HG03521 (cell line): ENCODE measurements at regions not wholly inside any gene's neighbourhood (a gene's known extent, or its start where the extent isn't known, plus 50 kb on each side); places are given as distances from the start of the nearest gene placed in this dataset.

Experiments
- ATAC-seq: cut with Tn5 transposase; IDR thresholded peaks from one replicate; pipeline ENCODE4 v1.9.1; 2021; ENCODE audit warnings: mild to moderate bottlenecking, moderate library complexity; ENCODE audit not compliant: unreplicated experiment

DNA sequence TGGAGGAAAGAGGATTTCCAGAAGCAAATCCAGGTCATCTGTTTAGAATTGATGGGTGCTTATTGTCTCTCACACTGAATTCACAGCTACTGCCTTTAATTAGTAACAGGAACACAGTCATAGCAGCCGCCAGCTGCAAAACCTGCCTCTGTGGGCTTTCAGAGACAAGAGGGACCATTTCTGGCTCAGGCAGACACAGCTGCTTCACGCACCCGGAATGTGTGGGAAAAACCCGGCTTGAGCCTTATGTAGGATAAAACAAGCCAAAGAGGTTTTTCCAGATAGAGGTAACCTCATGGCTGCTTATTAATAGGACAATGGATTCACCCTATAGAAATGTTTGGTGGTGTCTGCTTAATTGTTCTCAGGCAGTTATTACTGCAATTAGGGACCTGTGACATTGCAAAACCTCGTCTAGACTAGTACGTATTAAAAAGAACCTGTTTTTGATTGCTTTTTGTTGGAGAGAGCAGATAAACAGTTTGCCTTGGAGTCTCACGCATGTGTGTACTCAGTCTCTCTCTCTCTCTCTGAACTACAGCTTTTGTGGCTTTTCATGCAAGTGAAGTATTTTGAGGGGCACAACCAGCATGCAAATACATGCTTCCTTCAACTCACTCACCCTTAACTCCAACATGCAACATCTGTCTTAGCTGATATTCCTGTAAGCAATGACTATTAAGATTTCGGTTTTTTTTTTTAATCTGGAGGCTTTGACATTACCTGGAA, 302.7 kb downstream of the PLK2 start:
- no peak for ATAC-seq

DNA sequence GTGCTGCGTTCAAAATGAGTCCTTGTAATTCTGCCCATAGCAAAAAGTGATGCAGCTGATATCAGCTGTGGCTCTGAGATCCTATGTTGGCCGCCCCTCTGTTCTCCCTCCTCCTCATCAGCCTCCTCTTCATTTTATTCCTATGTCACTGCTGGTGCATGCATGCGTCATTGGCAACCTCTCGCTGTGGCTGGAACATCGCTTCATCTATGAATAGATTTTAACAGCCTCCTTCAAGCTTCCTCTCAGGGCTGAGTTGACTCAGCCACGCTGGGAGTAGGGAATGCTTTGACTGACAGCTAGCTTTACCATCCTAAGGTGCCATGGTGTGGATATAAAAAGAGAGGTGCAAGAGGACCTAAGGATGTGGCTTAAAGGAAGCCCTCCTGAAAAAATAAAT, 303.5 kb downstream of the PLK2 start:
- ATAC-seq: no peak

DNA sequence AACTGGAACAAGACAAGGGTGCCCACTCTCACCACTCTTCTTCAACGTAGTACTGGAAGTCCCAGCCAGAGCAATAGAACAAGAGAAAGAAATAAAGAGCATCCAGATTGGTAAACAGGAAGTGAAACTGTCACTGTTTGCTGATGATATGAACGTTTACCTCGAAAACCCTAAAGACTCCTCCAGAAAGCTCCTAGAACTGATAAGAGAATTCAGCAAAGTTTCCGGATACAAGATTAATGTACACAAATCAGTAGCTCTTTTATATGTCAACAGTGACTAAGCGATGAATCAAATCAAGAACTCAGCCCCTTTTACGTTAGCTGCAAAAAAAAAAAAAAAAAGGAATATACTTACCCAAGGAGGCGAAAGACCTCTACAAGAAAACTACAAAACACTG, 306.6 kb downstream of the PLK2 start:
- no peak for ATAC-seq

DNA sequence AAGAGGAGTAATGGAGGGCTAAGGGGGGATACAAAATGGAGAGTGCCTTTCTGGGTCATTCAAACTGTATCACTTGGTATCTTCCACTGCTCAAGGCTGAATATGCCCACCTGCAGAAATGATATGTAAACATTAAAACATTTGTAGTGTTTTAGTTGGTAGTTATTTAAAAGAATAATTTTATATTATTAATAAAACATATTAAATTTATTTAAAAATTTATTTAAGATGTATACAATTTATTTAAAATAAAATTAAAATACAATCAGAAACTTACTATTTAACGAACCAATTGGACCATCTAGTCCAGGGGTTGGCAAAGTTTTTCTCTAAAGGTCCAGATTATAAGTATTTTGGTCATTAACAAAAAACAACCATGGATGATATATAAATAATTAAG, 308.5 kb downstream of the PLK2 start:
- ATAC-seq: no peak

DNA sequence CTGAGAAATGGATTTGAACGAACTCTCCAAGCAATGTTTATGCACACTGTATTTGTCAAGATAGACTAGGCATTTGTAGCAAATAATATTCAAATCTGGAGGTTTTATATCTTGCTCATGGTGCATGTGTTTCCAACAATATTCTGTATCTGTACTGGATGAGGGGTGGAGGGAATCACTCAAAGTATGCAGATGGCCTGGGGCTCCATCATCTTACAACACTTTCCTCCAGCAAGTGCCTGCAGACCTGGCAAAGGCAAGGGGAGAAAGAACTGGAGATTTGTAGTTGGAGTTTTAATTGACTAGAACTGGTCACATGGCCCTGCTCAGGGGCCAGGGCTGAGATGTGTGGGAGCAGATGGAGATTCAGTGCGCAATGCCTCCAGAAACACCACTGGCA, 309.0 kb downstream of the PLK2 start:
- ATAC-seq: no peak

DNA sequence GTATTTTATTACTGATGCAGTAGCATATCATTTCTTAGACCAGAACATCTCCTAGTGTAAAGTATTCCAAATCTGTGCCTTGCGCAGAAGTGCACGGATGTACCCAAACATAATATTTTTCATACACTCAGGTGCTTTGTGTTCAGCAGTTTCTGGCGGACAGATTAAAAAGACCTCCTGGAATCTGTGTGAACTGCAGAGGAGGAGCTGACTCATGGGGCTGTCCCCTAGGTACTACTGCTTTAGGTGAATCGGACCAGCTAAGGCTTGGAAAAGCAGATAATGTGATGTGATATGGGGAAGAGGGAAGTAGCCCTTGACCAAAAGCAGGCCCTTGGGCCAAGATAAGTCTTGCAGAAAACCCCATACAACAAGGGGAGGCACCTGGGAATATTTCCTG, 310.1 kb downstream of the PLK2 start:
- ATAC-seq: no peak

DNA sequence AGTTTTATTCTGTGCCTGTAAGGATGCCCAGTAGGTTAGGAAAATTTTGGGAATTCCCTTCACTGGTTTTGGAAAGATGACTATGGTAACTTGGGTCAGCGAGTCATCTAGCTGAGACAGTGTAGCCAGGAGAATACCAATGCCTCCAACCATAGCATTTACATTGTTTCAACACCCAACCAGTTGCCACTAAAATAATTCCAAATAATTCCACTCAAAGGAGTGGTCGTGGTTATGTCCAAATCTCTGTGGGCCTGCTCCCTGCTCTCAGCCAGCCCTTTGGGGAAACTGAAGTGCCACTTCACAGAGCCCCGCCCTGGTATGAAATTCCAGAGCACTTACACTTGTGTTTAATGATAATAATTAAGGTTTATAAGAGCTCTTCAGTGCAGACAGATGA, 310.5 kb downstream of the PLK2 start:
- ATAC-seq: no peak

DNA sequence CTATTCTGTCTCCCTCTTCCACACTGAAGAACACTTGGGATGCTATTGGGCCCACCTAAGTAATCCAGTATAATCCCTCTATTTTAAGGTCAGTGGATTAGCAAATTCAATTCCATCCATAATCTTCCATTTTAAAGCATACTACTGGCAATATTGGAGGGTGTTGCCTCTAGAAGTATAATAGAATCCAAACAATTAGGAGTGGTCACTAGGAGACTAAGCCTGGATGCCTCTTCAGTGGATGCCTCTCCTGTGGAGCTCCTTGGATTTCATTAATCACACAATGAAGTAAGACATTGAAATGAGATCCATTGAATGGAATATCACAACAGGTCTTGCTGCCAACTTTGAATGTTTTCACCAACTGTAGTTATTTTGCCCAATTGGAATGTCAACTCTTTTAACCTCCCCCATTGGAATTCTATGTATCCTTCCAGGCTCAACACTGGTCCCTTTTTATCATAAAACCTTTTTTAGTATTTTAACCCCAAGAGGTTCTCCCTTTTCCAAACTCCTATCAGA, 311.6 kb downstream of the PLK2 start:
- no peak for ATAC-seq

DNA sequence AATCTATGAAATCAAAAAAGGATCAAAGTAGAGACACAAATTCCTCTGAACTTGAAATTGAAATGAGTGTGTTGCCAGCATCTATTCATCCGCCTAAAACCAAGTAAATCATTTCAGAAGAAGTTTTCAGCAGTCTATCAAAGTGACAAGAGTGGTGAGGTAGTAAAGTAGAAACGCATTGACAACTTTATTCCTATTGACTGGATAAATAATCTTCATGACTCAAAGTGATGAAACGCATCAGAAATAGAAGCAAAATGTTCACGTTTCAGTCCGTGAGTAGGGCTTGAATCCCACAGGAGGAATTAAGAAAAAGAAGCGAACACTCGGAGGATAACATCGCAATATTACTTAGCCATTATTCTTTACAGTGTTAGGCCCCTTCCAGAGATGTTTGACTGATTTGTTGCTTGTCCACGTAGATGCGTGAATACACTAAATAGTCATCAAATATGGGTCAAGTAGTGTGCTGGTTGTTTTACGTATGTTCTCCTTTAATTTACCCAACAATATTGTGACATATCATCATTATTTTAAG, 314.4 kb downstream of the PLK2 start:
- no peak for ATAC-seq

DNA sequence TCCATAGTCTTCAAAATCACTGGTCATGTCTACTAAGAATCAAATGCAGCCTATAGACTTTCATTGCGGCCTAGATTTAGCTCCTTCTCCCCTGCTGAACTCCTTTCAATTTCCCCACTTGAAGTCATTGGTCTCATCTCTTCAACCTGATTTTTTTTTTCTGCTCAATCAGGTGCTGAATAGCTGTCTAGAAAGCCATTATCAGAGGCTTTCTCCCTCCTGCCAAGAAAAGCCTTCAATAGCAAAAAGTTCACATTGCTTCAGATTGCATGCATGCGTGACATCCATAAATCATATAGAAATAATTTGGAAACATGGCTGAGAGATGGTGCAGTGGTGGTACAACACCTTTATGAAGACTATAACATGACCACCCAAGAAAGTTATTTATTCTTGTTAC, 316.2 kb downstream of the PLK2 start:
- ATAC-seq: no peak

DNA sequence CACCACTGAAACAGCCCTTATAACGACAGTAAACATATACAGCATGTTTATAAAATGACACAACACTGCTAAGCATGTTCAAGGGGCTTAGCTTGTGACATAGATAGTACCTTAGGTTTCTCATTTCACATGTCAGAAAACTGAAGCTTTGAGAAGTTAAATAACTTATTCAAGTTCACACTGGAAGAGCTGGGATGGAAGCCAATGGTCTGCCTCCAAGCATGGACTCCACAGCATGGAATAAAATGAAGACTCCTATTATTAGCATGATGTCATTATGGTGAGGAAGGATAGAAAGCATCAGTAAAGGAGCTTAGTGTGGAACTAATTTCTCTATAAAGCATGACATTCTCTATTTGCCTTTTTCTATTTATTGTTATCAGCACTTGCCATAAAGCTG, 316.7 kb downstream of the PLK2 start:
- ATAC-seq: no peak

DNA sequence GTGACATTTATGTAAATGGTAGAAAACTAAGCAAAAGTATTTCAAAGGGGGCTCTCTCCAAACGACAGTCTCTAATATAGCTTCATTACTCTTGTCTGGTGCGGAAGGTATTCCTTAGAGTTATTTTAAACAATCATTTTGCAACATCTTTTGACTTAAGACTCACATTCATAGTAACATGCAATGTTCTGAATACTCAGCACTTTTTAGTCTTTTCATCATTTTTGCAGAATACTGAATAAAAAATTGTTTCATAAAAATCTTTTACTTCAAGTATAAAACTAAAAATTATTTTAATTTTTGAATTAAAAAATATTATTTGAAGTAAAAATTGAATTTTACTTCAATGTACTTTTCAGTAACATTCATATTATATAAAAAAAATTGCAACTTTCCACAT, 321.1 kb downstream of the PLK2 start:
- ATAC-seq: no peak

DNA sequence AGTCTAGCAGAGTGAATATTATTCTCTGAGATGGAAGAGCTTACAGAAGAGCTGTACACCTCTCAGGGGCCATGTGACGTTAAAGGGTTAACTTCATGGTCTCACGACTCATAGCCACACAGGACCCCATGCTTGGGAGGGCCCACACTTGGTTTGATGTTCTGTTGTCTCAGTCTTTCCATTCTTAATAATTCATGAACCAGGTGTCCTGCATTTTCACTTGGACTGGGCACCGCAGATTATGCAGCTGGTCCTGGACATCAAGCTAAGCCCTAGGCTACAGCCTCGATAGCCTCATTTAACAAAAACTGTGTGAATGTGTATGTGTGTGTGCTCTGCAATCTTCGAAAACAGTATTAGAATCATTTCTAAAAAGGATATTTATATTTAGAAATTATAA, 323.5 kb downstream of the PLK2 start:
- ATAC-seq: no peak

DNA sequence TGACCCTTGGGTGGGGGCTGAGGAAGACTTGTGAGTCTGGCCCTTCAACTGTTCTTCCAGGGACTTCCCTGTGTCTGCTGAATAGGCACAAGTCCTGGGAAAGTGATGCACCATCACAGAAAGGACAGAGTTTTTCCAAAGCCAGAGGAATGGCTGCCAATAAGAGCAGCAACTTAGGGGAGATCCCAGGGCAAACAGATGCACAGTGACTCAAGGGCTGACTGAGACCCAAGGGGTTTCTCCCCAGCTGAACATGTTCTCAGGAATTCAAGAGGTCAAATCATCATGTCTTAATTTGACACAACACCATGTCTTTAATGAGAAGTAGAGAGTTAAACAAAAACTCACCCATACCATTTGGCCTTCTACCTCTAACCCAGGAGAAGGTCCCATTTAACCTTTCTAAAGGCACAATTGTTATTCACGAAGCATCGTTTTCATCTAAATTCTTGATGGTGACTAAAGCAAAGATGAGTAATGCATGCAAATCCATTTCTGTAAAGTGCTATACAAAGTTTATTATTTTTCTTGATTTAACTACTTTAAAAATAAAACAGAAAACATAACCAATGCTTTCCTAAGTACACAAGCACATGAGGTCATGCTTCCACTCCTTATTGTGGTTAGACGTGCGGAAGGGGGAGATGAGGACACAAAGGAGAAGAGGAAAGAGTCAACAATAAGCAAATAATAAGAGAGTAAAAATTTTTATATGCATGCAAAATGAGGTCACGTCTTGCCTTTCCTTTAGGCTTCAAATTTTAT, 324.1 kb downstream of the PLK2 start:
- ATAC-seq: no peak

DNA sequence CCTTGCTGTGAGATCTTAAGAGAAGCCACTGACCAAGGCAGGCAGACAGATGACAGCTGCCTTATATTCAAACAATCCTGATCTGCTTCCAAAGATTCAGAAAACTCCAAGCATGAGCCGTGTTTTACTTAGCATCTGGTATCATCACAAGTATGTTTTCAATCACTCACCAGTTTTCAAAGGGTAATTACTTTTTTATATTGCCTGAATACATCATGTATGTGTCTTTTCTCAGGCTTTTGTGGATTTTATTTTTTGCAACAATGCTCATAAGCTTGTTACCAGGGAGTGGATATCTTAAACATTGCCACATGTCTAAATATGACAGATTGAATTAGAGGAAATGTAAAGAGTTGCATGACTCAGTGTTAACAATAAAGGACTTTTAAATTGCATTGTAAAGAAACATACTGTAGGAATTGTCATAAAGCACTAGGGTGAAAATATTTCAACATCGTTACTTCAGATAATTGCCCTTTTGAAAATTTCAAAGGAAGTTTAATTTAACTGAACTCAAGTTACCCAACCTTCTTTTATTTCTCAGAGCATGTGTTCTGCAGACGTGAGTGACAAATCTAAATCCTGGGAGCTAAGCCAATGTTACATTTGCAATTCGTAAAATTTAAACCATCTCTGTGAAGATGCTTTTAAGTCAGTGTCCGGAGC, 326.1 kb downstream of the PLK2 start:
- no peak for ATAC-seq

DNA sequence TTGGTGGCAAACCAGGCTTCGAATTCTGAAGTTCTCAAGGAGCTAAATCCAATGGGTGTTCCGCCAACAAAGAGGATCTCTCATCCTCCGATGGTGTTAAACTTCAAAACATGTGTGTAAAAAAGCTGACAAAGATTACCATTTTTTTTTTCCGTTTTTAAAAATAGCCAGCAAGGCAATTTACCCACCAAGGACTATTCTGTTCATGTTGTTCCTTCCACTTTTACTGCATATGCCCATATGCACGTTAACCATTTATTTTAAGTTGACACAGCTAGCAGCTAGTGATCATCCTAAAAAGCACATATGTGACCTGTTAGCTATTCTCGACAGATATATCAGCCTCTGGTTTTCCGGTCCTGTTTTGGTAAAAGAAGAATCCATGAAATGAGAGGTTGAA, 326.7 kb downstream of the PLK2 start:
- no peak for ATAC-seq

DNA sequence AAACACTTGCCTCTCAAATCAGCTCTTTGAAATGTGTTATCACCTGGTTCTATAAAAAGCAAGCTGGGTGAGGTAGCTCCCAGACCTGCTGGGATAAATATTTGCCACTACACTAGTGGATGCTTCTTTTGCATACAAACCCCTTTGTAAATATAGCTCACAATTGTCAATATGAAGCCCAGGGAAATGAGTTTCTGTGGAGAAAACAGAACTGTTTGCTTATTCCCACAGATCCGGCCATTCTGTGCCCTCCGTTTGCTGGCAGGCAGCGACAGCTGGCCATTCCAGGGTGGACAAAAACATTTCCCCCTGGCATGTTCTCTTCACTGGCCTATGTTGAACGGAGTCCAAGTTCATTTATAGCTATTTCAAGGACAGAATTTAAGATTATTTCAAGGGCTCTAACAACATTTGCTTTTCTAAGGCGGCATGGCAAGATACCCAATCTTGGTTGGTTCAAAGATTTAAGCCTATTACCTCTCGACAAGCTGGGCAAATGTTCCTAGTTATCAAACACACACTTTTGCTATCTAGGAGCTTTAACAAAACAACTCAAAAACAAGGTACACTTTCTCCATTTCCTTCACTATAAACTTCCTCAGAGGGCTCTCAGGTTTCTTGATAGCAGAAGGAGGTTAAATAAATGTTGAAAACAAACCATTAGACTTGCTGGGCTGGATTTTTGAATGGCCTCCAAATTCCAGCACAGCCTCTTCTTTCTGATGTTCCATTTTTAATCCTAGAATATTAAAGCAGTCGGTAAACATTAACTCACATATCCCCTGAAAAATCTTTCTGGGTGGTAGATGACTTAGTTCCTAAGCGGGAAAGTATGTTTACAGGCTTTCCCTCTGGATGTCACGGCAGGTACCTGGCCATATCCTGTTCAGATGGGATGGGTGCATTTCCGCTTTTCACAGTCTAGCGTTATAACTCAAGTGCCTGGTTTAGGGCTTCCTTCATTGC, 332.3 kb downstream of the PLK2 start:
- no peak for ATAC-seq

DNA sequence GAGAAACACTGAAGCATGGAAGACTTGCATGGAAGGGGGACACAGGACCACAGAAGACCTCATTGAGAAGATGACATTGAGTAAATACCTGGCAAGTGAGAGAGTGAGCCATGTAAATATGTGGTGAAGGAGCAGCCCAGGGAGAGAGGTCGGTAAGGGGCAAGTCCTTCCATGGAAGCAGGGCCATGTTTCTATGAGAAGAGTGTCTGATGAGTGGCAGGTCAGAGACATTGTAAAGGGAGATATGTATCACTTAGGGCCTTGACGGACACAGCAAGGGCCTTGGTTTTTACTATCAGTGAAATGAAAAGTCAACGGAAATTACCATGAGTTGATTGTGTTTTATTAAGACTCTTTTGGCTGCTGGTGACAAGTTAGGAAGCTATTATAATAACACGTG, 336.4 kb downstream of the PLK2 start:
- no peak for ATAC-seq

DNA sequence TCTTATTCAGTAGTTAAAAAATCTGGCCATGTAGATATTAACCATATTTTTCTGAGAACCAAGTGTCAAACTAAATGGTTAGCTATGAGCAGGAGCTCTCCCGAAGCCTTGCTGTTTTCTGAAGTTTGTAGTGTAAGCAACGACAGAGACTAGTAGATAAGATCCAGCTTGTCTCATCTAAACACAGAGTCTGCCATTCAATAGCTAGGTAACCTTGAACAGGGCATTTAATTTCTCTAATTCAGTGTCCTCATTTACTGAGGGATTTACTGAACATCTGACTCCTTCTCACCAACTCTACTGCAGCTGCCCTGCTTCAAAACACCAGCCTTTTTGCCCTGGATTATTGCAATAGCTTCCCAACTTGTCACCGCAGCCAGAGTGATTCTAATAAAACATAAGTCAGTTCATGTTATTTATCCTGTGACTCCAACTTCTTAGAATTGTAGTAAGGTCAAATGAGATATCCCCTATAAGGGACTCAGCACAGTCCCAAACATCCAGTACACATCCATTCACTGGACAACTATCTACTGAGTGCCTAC, 337.0 kb downstream of the PLK2 start:
- ATAC-seq: no peak

DNA sequence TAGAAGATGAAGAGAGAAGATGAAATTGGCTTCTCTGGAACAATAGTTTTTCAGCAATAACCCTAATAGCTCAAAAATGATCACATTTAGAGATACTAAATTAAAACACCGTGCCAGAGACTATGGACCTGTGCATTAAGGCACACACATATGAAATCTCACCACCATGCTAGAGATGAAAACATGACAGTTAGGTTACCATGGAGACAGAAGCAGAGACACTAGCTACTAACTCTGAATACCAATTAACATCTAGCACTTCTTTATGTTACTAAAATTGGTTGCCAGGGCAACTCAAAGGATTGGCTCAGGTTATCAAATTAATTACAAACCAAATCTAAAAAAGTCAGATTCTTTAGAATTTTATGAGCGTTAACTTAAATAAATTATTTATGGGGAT, 337.7 kb downstream of the PLK2 start:
- ATAC-seq: no peak
